ENCODE measurements at regions not wholly inside any gene's neighbourhood (a gene's known extent, or its start where the extent isn't known, plus 50 kb on each side); places are given as distances from the start of the nearest gene placed in this dataset.
"Not testable (repeated sequence)": the region's sequence is repeated elsewhere in the genome, so short reads cannot be mapped to it uniquely, and the experiment has no call there.

GRCh38 chr14:105689722-105690121, 163.3 kb downstream of the TMEM121 start:
- no peak for DNase-seq (ENCODE audit: extremely low read depth, low read depth)
- no peak overlapping the region for H3K4me3 ChIP-seq (replicated peaks; ENCODE audit: low read depth, low read length)
- TF ChIP-seq, protein P1, sequence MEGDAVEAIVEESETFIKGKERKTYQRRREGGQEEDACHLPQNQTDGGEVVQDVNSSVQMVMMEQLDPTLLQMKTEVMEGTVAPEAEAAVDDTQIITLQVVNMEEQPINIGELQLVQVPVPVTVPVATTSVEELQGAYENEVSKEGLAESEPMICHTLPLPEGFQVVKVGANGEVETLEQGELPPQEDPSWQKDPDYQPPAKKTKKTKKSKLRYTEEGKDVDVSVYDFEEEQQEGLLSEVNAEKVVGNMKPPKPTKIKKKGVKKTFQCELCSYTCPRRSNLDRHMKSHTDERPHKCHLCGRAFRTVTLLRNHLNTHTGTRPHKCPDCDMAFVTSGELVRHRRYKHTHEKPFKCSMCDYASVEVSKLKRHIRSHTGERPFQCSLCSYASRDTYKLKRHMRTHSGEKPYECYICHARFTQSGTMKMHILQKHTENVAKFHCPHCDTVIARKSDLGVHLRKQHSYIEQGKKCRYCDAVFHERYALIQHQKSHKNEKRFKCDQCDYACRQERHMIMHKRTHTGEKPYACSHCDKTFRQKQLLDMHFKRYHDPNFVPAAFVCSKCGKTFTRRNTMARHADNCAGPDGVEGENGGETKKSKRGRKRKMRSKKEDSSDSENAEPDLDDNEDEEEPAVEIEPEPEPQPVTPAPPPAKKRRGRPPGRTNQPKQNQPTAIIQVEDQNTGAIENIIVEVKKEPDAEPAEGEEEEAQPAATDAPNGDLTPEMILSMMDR (IDR thresholded peaks at IDR 0.05; ENCODE audit: low read depth, low read length, missing control alignments) = no peak

DNA sequence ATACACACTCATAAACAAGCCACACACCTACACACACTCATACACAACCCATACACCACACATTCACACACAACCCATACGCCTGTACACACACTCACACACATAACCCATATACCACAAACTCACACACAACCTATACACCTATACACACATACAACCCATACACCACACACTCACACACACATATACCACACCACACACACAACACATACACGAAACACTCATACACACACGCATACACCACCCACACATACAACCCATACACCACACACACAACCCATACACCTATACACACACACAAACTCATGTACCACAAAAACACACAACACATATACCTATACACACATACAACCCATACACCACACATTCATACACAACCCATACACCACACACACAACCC, 164.3 kb downstream of the TMEM121 start:
- DNase-seq (ENCODE audit: extremely low read depth, low read depth) = no peak
- no peak overlapping the region for H3K4me3 ChIP-seq (replicated peaks; ENCODE audit: low read depth, low read length)
- TF ChIP-seq, protein P1 (IDR thresholded peaks at IDR 0.05; ENCODE audit: low read depth, low read length, missing control alignments) = no peak

DNA sequence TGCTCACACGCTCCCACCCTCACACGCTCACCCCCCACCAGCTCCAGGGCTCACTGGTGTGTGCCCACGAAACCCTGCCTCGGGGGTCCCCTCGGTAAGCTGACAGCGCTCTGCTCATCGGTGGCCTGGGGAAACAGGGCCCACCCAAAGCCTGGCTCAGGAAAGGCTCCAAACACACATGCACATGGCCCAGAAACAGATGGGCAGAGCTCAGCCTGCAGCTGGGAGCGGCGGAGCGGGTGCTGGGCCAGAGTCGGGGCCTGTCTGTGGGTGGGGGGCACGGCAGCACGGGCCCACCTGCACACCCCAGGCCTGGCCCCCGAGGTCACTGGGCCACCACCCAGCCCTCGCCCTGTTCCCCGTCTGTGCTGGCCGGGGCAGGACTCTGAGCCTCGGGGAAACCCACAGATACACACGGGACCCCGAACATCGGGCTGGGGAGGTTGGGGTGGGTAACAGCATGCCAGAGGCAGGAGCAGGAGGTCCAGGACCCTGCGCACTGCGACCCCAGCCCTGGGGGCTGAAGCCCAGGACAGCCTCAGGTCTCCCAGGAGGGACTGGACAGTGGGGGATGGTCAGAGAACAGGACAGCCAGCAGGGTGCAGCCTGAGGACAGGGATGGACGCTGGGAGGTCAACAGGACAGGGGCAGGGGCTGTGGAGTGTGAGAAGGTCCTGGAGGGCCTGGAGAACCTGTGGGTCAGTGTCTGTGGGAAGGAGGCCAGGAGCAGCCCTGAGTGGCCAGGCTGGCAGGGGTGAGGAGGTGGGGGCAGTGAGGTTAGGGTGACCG, 165.1 kb downstream of the TMEM121 start:
- DNase-seq (ENCODE audit: extremely low read depth, low read depth); H3K4me3 ChIP-seq (replicated peaks; ENCODE audit: low read depth, low read length): not testable (repeated sequence)

GRCh38 chr14:105692110-105692685, 165.8 kb downstream of the TMEM121 start:
- H3K4me3 ChIP-seq (replicated peaks; ENCODE audit: low read depth, low read length); DNase-seq (ENCODE audit: extremely low read depth, low read depth): not testable (repeated sequence)

DNA sequence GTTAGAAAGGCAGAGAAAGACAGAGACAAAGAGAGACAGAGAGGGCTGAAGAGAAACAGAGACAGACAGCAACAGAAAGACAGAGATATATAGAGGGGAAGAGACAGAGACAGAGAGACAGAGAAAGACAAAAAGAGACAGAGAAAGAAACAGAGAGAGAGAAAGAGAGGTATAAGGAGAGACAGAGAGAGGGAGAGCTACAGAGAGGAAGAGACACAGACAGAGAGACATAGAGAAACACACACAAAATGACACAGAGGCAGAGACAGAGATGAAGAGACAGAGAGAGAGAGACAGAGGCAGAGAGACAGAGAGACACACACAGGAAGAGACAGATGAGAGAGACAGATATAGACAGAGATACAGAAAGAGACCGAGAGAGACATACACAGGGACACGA, 168.6 kb downstream of the TMEM121 start:
- TF ChIP-seq, protein P1 (IDR thresholded peaks at IDR 0.05; ENCODE audit: low read depth, low read length, missing control alignments) = no peak
- DNase-seq (ENCODE audit: extremely low read depth, low read depth) = no peak
- no peak overlapping the region for H3K4me3 ChIP-seq (replicated peaks; ENCODE audit: low read depth, low read length)

GRCh38 chr14:105696388-105696787, 170.0 kb downstream of the TMEM121 start:
- not testable (repeated sequence) for H3K4me3 ChIP-seq (replicated peaks; ENCODE audit: low read depth, low read length); DNase-seq (ENCODE audit: extremely low read depth, low read depth)

DNA sequence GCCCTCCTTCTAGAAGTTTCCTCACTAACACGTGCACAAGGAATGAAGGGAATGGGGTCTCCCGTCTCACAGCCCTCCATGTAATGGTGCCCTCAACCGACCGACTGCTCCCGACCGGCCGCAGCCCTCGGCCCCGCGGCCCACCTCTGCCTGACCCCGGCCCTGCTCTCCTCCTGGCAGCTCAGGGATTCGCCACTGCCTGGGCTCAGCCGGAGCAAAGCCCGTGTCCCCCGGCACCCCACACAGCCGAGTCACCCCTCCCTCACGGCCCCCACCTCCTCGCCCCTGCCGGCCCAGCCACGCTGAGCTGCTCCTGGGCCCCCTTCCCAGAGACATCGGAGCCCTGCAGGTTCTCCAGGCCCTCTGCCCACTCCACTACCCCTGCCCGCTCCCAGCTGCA, 171.0 kb downstream of the TMEM121 start:
- DNase-seq (ENCODE audit: extremely low read depth, low read depth); H3K4me3 ChIP-seq (replicated peaks; ENCODE audit: low read depth, low read length): not testable (repeated sequence)

GRCh38 chr14:105697955-105698354, 171.6 kb downstream of the TMEM121 start:
- DNase-seq (ENCODE audit: extremely low read depth, low read depth); H3K4me3 ChIP-seq (replicated peaks; ENCODE audit: low read depth, low read length): not testable (repeated sequence)

- DNase-seq (ENCODE audit: extremely low read depth, low read depth); H3K4me3 ChIP-seq (replicated peaks; ENCODE audit: low read depth, low read length): not testable (repeated sequence)
These were observed 172.7 kb downstream of the TMEM121 start for GRCh38 chr14:105698940-105699556.

GRCh38 chr14:105699706-105700105, 173.3 kb downstream of the TMEM121 start:
- not testable (repeated sequence) for DNase-seq (ENCODE audit: extremely low read depth, low read depth); H3K4me3 ChIP-seq (replicated peaks; ENCODE audit: low read depth, low read length)

- H3K4me3 ChIP-seq (replicated peaks; ENCODE audit: low read depth, low read length); DNase-seq (ENCODE audit: extremely low read depth, low read depth): not testable (repeated sequence)
These were observed 173.8 kb downstream of the TMEM121 start for GRCh38 chr14:105700146-105700545.

Measured in HFF-Myc (cell line).